Ammon's horn (tissue), 1 donor: ENCODE measurements at regions not wholly inside any gene's neighbourhood (a gene's known extent, or its start where the extent isn't known, plus 50 kb on each side); places are given as distances from the start of the nearest gene placed in this dataset.
"Not testable (repeated sequence)": the region's sequence is repeated elsewhere in the genome, so short reads cannot be mapped to it uniquely, and the experiment has no call there.

ENCODE experiments used
- DNase-seq: peaks from one replicate; pipeline ENCODE4 v3.0.0-alpha.2; 2016; ENCODE audit warnings: low spot score

- no peak for DNase-seq
Observed at GRCh38 chr5:58357799-58358500, 101.9 kb downstream of the PLK2 start.

DNA sequence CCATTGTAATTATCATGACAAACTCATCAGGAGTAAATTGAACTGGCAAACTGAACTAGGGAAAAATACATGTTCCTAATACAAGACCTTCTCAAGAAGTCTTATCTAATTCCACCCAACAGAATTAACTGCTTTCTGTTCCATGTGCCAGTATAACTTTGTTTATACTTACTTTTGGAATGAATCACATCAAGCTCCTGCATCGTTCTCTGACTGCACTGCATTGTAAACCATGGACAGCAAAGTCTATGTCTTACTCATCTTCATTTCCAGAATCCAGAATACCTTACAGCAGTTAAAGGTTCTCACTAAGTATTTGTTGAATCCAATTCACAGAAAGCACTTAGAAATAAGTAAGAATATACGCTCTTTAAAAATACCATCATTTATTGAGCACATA is 102.8 kb downstream of the PLK2 start:
- DNase-seq, result no peak

DNA sequence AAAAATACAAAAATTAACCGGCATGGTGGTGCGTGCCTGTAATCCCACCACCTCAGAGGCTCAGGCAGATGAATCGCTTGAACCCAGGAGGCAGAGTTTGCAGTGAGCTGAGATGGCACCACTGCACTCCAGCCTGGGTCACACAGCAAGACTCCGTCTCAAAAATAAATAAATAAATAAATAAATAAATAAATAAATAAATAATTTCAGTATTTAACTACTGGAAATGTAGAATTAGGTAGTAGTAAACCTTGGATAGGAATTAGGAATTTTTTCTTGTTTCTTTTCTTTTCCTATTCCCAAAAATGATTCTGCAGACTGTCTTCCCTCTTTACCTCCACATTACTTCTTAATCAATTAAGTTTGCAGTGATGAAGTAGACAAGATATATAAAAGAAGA is 103.2 kb downstream of the PLK2 start:
- no peak for DNase-seq

- DNase-seq, result no peak
Observed at GRCh38 chr5:58354827-58355226, 105.1 kb downstream of the PLK2 start.

- no peak for DNase-seq
Observed at GRCh38 chr5:58353992-58354391, 105.9 kb downstream of the PLK2 start.

GRCh38 chr5:58351190-58351589 is 108.7 kb downstream of the PLK2 start:
- DNase-seq, result no peak

GRCh38 chr5:58348996-58349728 is 110.7 kb downstream of the PLK2 start:
- no peak for DNase-seq

DNA sequence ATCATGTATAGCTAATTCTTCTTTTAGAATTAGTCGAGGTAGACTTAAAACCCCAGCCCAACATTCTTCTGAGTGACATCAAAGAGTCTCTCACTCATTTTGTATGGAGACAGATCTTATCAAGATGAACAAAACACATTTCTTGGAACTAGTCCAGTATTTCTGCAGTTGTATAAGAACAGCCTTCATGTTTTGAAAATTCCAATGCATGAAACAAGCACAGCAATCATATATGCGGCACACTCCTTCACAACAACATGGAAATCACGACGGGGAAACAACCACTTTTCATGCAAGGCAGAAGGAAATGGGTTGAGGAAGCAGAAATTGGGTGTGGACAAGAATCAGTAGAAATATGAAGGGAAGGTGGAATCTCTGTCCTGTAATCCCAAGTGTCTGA is 113.8 kb downstream of the PLK2 start:
- no peak for DNase-seq

- no peak for DNase-seq
Observed at GRCh38 chr5:58341476-58341875, 118.4 kb downstream of the PLK2 start.

- no peak for DNase-seq
Observed at GRCh38 chr5:58335518-58335917, 124.4 kb downstream of the PLK2 start.

DNA sequence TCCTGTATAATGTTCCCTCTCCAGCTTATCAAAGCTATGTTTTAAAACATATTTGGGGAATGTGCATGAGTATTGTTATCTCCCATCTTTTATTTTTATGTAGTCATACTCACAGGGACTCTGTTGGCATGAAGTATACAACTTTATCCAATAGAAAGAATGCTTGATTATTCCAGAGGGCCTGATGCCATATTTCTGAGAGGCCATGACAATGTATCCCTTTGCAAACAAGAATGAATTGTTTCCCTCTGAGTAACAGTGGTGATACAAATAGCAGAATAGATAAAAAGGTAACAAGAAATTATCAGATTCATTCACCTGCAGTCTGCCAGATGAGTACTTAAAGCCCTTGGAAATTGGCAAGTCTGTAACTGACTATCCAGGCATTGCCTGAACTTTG is 125.9 kb downstream of the PLK2 start:
- no peak for DNase-seq

DNA sequence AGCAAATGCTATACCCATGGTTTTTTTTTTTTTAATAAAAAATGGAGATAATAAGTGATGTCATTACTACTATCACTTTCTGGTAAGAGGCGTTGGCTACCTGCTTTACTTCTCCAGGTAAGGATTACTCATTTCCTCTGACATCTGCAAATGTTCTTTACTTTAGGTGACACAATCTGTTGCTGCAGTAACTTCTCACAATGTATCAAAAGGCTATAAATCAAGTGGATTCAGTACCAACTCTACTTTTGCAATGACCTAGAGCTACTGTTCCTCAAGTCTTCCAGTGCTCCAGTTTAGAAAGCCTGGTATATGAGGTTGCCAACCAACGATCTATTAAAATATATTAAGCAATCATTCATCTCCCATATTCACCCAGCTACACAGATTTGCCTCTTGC is 129.1 kb downstream of the PLK2 start:
- no peak for DNase-seq

DNA sequence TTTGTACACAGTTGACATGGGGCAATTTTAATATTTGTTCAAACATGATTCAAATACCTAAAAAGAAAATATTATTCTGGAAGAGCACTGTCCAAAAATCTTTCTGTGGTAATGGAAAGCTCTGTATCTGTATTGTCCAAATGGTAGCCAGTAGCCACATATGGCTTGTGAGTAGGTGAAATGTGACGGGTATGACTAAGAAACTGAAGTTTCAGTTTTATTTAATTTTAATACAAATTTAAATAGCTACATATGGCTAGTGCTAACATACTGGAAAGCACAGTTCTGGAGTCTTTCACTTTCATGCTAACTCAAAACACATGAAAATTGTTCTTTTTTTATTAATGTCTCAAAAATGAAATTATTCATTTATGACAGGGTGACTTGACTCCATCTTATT is 132.6 kb downstream of the PLK2 start:
- no peak for DNase-seq

DNA sequence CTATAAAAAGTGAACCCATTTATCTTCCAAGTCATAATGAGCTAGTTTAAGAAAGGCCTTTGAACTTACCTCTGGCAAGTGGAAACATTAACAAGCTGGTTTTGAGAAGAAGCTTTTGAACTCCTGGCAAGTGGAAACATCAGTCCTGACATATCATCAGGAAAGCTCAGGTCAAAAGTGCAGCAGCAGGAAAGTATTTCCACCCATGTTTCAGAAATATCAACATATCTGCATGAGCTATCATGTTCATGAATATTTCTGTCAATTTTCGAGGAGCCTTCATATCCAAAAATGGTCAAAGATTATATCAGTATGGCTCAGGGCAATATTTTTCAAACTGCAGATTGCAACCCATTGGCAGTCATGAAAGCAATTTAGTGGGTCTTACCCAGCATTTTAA is 133.9 kb downstream of the PLK2 start:
- DNase-seq, result no peak

DNA sequence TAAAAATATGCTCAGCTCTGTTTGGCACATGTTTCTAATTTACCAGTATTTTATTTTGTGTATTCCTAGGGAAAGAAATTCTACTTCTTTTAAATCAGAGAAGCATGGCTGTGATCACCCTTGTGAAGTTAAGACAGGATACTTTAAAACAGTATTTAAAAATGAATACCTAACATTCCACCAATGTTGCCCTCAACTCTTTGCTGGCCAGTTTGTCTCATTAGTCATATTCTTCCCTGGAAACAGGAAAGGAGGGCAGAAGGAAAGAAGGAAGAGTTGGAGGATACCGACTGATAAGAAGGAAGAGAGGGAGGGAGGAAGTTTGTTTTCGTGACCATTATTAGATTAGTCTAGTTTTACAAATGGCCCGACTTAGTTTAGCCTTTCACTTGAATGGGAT is 137.4 kb downstream of the PLK2 start:
- no peak for DNase-seq

GRCh38 chr5:58318468-58318867 is 141.4 kb downstream of the PLK2 start:
- DNase-seq, result no peak

DNA sequence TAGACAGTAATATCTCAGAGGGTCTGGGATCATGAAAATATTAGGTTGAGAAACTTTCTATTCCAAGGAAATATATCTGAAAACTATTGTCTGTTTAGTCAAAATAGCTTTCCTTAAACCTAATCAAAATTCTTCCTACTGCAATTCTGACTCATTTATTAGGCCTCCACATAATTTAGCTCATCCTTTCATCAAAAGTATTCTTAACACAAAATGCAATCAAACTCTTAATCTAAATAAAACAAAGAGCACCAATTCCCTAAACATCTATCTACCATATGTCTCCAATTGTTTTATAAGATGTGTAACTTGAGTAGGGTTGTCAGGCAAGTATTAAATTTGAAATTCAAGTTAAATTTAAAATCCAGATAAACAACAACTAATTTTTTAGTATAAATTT is 142.1 kb downstream of the PLK2 start:
- DNase-seq, result no peak

GRCh38 chr5:58317009-58317408 is 142.9 kb downstream of the PLK2 start:
- DNase-seq, result no peak

GRCh38 chr5:58315794-58316193 is 144.1 kb downstream of the PLK2 start:
- DNase-seq, result no peak

DNA sequence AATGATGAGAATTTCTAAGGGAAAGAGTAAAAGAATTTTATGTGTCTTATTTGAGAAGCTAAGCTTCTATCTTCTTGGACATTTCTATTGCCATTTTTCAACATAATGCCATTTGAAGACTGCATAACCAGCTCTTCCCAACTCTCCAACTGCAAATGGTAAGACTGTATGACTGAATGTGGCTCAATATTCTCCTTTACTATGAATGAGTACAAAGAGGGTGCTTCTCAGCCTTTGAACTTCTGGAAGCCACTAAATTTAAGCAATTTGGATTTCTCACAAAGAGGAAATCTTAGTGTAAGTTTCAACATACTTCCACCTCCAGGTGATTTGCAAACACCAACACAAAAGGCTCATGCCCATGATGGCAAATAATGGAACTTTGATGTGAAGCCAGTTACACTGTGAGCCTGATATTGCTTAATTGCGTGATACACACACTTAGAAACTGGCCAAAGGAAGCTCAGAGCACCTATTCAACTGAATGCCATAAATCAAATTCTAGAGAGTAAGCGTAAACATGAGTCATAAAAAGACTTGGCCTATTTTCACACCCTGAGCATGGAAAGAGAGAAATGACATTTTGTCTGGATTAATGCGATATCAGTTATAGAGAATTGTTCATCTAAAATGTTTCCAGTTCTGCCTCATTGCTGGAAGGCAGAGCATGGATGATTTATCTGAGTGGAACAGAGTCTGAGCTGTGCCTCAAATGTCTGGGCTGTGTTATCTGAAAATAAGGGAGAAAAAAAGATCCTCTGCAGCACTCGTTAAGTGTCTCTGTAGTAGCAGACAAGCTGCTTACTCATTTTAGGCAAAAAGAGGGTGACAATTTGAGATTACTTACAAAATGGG is 145.3 kb downstream of the PLK2 start:
- DNase-seq, result no peak

GRCh38 chr5:58312299-58312698 is 147.6 kb downstream of the PLK2 start:
- no peak for DNase-seq

DNA sequence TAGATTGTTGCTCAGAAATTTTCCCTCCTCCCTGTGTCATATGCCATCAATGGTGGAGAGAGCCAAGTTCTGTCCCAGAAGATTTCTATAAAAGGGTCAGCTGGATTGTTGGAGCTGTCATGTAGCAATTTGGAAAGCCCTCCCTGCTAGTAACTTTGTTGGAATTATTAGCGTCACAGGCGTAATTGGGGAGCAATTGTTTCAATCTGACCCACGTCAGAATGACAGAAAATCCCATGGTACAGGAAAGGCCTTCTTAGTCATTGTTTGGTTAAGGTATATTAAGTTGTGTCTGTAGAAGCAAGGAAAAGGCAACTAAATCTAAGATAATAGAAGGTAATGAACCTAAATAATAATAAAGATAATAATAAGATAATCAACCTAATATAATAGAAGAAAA is 148.4 kb downstream of the PLK2 start:
- no peak for DNase-seq

DNA sequence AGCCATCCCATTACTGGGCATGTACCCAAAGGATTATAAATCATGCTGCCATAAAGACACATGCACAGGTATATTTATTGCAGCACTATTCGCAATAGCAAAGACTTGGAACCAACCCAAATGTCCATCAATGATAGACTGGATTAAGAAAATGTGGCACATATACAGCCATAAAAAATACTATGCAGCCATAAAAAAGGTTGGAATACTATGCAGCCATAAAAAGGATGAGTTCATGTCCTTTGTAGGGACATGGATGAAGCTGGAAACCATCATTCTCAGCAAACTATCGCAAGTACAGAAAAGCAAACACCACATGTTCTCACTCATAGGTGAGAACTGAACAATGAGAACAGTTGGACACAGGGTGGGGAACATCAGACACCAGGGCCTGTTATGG is 151.5 kb downstream of the PLK2 start:
- not testable (repeated sequence) for DNase-seq
